ENCODE measurements at regions not wholly inside any gene's neighbourhood (a gene's known extent, or its start where the extent isn't known, plus 50 kb on each side); places are given as distances from the start of the nearest gene placed in this dataset.

- DNase-seq (ENCODE audit: low read depth), result no peak
Measured at GRCh38 chr13:105037110-105037509, 1498.4 kb downstream of the EFNB2 start.

- no peak for DNase-seq (ENCODE audit: low read depth)
Measured at GRCh38 chr13:105035092-105035491, 1500.4 kb downstream of the EFNB2 start.

GRCh38 chr13:105033999-105034398 lies 1501.5 kb downstream of the EFNB2 start:
- no peak for DNase-seq (ENCODE audit: low read depth)

- no peak for DNase-seq (ENCODE audit: low read depth)
Measured at GRCh38 chr13:105031306-105031705, 1504.2 kb downstream of the EFNB2 start.

GRCh38 chr13:105030851-105031250 lies 1504.6 kb downstream of the EFNB2 start:
- DNase-seq (ENCODE audit: low read depth), result no peak

- no peak for DNase-seq (ENCODE audit: low read depth)
Measured at GRCh38 chr13:105019073-105019472, 1516.4 kb downstream of the EFNB2 start.

- no peak for DNase-seq (ENCODE audit: low read depth)
Measured at GRCh38 chr13:105016266-105016665, 1519.2 kb downstream of the EFNB2 start.

GRCh38 chr13:105008604-105009003 lies 1526.9 kb downstream of the EFNB2 start:
- no peak for DNase-seq (ENCODE audit: low read depth)

GRCh38 chr13:105007166-105007808 lies 1528.2 kb downstream of the EFNB2 start:
- no peak for DNase-seq (ENCODE audit: low read depth)

GRCh38 chr13:104996022-104996421 lies 1539.4 kb downstream of the EFNB2 start:
- DNase-seq (ENCODE audit: low read depth), result no peak

- no peak for DNase-seq (ENCODE audit: low read depth)
Measured at GRCh38 chr13:104993708-104994107, 1541.8 kb downstream of the EFNB2 start.

- DNase-seq (ENCODE audit: low read depth), result no peak
Measured at GRCh38 chr13:104987621-104988020, 1547.8 kb downstream of the EFNB2 start.

GRCh38 chr13:104984296-104984818 lies 1551.1 kb downstream of the EFNB2 start:
- no peak for DNase-seq (ENCODE audit: low read depth)

GRCh38 chr13:104983601-104984000 lies 1551.9 kb downstream of the EFNB2 start:
- no peak for DNase-seq (ENCODE audit: low read depth)

GRCh38 chr13:104980586-104980985 lies 1554.9 kb downstream of the EFNB2 start:
- no peak for DNase-seq (ENCODE audit: low read depth)

GRCh38 chr13:104979281-104980030 lies 1556.0 kb downstream of the EFNB2 start:
- no peak for DNase-seq (ENCODE audit: low read depth)

GRCh38 chr13:104976986-104977385 lies 1558.5 kb downstream of the EFNB2 start:
- no peak for DNase-seq (ENCODE audit: low read depth)

GRCh38 chr13:104975272-104975671 lies 1560.2 kb downstream of the EFNB2 start:
- DNase-seq (ENCODE audit: low read depth), result no peak

GRCh38 chr13:104968876-104969275 lies 1566.6 kb downstream of the EFNB2 start:
- DNase-seq (ENCODE audit: low read depth), result no peak

- DNase-seq (ENCODE audit: low read depth), result no peak
Measured at GRCh38 chr13:104967836-104968630, 1567.4 kb downstream of the EFNB2 start.

GRCh38 chr13:104967376-104967775 lies 1568.1 kb downstream of the EFNB2 start:
- no peak for DNase-seq (ENCODE audit: low read depth)

- no peak for DNase-seq (ENCODE audit: low read depth)
Measured at GRCh38 chr13:104962411-104962810, 1573.1 kb downstream of the EFNB2 start.

GRCh38 chr13:104961246-104961645 lies 1574.2 kb downstream of the EFNB2 start:
- DNase-seq (ENCODE audit: low read depth), result no peak

All from activated T-cell treated with anti-CD3 and anti-CD28 coated beads for 1 hour (primary cell).